ENCODE measurements at regions not wholly inside any gene's neighbourhood (a gene's known extent, or its start where the extent isn't known, plus 50 kb on each side); places are given as distances from the start of the nearest gene placed in this dataset.

GRCh38 chr1:59066236-59066635 lies 230.7 kb upstream of the FGGY start:
- POLR2A ChIA-PET, result interaction anchor here (0.8 to 2.9 kb wide), 3 partner anchors 10 to 672 kb away, joined by 3 to 11 read pairs (median 3); no protein-coding TSS in a partner anchor
- DNase-seq (ENCODE audit: extremely low read depth in 1 of 4, low spot score in 3 of 4), result no peak
- Histone ChIP-seq H3K4me3 (no peak overlapping the region), H3K79me2 (ENCODE audit: control insufficient read depth, insufficient read depth, low read length) (no peaks in the 10 kb centered on the region), H3K9ac (ENCODE audit: insufficient read depth in 1 of 2, low read depth in 2 of 2, low read length in 2 of 2) (no peak overlapping the region), H4K20me1 (replicated peaks; ENCODE audit: control insufficient read depth, insufficient read depth, low read length) (no peaks in the 10 kb centered on the region), H3K4me2 (ENCODE audit: insufficient read depth, low read length) (no peak overlapping the region), H3K9me3 (replicated peaks; ENCODE audit: control insufficient read depth, insufficient read depth, low read depth, low read length) (no peaks in the 10 kb centered on the region), H3K27me3 (ENCODE audit: control insufficient read depth in 2 of 2, insufficient read depth in 2 of 2, low read length in 2 of 2) (no peaks in the 10 kb centered on the region), H3K36me3 (ENCODE audit: control insufficient read depth, insufficient read depth, low read length) (no peaks in the 10 kb centered on the region), H2AFZ (ENCODE audit: low read depth, low read length) (no peak overlapping the region), H3K4me1 (replicated peaks in 1 of 2; ENCODE audit: control insufficient read depth in 2 of 2, insufficient read depth in 2 of 2, low read length in 2 of 2) (peaks cover 3 to 9% of the 10 kb centered on the region in 2 experiments; a peak in 4 of 5 replicates), H3K27ac (ENCODE audit: extremely low read depth, low read depth, low read length) (no peak overlapping the region), H3K9me1 (ENCODE audit: control insufficient read depth, insufficient read depth, low read length) (no peaks in the 10 kb centered on the region)
- WGBS (ENCODE audit: insufficient coverage, low coverage, missing lambda C conversion rate), result 0% methylated on average over 2 of the region's 2 CpGs
- FAIRE-seq, result no peak
- no peak for ATAC-seq
- in situ Hi-C loops (cut with MboI) (no loop called here), intact Hi-C loops (cut with micrococcal nuclease) (loop anchor here (10.0 kb wide), 1 partner anchor 229 kb away; the partner anchor contains the start of gene FGGY)
- BruUV-seq (replicated peaks), result no TSS peak
- CTCF ChIA-PET (ENCODE audit: low intra/inter-chr PET ratio), result no interaction called here
- TF ChIP-seq SRSF9 (IDR thresholded peaks at IDR 0.05; ENCODE audit: borderline replicate concordance, low read depth, low read length) (no peak), TEAD4 (IDR thresholded peaks at IDR 0.05; ENCODE audit: low read length) (no peak), TEAD4 (CRISPR knock-in tag; IDR thresholded peaks at IDR 0.05; ENCODE audit: borderline replicate concordance) (no peak), FOXP4 (CRISPR knock-in tag; IDR thresholded peaks at IDR 0.05; ENCODE audit: borderline replicate concordance) (no peak), SNAPC5 (CRISPR knock-in tag; IDR thresholded peaks at IDR 0.05) (no peak), ZMIZ1 (IDR thresholded peaks at IDR 0.05; ENCODE audit: low read depth in 2 of 2, low read length in 2 of 2) (no peak), C11orf30 (IDR thresholded peaks at IDR 0.05; ENCODE audit: low read depth) (no peak), BRF2 (IDR thresholded peaks at IDR 0.05; ENCODE audit: borderline replicate concordance, insufficient read depth, insufficient read length) (no peak), HNRNPH1 (optimal IDR thresholded peaks at IDR 0.05; ENCODE audit: low read depth, low read length) (no peak), POLR2G (IDR thresholded peaks at IDR 0.05; ENCODE audit: low read depth, low read length) (no peak), PTRF (tag; IDR thresholded peaks at IDR 0.05) (no peak), E2F1 (CRISPR knock-in tag; IDR thresholded peaks at IDR 0.05) (no peak), EP400 (IDR thresholded peaks at IDR 0.05) (no peak)
